GM18511 (cell line): ENCODE measurements at regions not wholly inside any gene's neighbourhood (a gene's known extent, or its start where the extent isn't known, plus 50 kb on each side); places are given as distances from the start of the nearest gene placed in this dataset.
"Not testable (repeated sequence)": the region's sequence is repeated elsewhere in the genome, so short reads cannot be mapped to it uniquely, and the experiment has no call there.

ENCODE experiments used
- ATAC-seq: cut with Tn5 transposase; IDR thresholded peaks from one replicate; pipeline ENCODE4 v1.9.1; 2021; ENCODE audit warnings: mild to moderate bottlenecking, moderate library complexity; ENCODE audit not compliant: unreplicated experiment

GRCh38 chr2:180699657-180700361, 280.6 kb upstream of the UBE2E3 start:
- no peak for ATAC-seq

- no peak for ATAC-seq
Observed at GRCh38 chr2:180698668-180699067, 281.7 kb upstream of the UBE2E3 start.

GRCh38 chr2:180695586-180696401, 284.6 kb upstream of the UBE2E3 start:
- ATAC-seq, result no peak

- ATAC-seq, result no peak
Observed at GRCh38 chr2:180694445-180695421, 285.7 kb upstream of the UBE2E3 start.

GRCh38 chr2:180692322-180692721, 288.1 kb upstream of the UBE2E3 start:
- ATAC-seq, result no peak

- not testable (repeated sequence) for ATAC-seq
Observed at GRCh38 chr2:180691855-180692223, 288.6 kb upstream of the UBE2E3 start.

- ATAC-seq, result not testable (repeated sequence)
Observed at GRCh38 chr2:180691186-180691854, 289.1 kb upstream of the UBE2E3 start.

- no peak for ATAC-seq
Observed at GRCh38 chr2:180690611-180691010, 289.8 kb upstream of the UBE2E3 start.

- ATAC-seq, result no peak
Observed at GRCh38 chr2:180682871-180683270, 297.5 kb upstream of the UBE2E3 start.

GRCh38 chr2:180679693-180680092, 300.7 kb upstream of the UBE2E3 start:
- no peak for ATAC-seq

- no peak for ATAC-seq
Observed at GRCh38 chr2:180678625-180678972, 301.8 kb upstream of the UBE2E3 start.

GRCh38 chr2:180677930-180678624, 302.3 kb upstream of the UBE2E3 start:
- no peak for ATAC-seq

GRCh38 chr2:180677200-180677599, 303.2 kb upstream of the UBE2E3 start:
- ATAC-seq, result no peak

- ATAC-seq, result no peak
Observed at GRCh38 chr2:180676520-180677025, 303.8 kb upstream of the UBE2E3 start.

- no peak for ATAC-seq
Observed at GRCh38 chr2:180675170-180675569, 305.2 kb upstream of the UBE2E3 start.

GRCh38 chr2:180672377-180672776, 308.0 kb upstream of the UBE2E3 start:
- no peak for ATAC-seq

GRCh38 chr2:180670302-180671003, 310.0 kb upstream of the UBE2E3 start:
- no peak for ATAC-seq

- no peak for ATAC-seq
Observed at GRCh38 chr2:180669016-180669415, 311.4 kb upstream of the UBE2E3 start.

GRCh38 chr2:180664507-180664906, 315.9 kb upstream of the UBE2E3 start:
- ATAC-seq, result no peak
